ENCODE measurements at regions not wholly inside any gene's neighbourhood (a gene's known extent, or its start where the extent isn't known, plus 50 kb on each side); places are given as distances from the start of the nearest gene placed in this dataset.
"Not testable (repeated sequence)": the region's sequence is repeated elsewhere in the genome, so short reads cannot be mapped to it uniquely, and the experiment has no call there.

DNA sequence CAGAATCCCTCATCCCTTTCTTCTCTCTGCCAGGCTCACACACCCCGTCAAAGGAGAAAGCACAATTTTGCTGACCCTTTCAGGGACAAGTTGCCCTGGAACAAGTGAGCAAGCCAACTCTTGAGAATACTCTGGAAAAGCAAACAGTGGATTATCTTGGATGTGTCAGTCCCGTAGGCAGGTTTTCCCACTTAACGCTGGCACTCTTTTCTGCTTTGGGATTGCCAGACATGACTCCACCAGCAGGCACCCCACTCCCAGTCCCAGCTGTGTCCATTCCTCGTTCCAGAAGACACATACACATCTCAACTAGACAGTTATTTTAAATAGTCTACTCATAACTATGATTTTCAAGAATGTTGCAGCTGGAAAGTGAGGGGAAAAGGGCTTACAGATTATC is 145.5 kb upstream of the CDKN3 start:
- DNase-seq (ENCODE audit: low spot score): no peak

DNA sequence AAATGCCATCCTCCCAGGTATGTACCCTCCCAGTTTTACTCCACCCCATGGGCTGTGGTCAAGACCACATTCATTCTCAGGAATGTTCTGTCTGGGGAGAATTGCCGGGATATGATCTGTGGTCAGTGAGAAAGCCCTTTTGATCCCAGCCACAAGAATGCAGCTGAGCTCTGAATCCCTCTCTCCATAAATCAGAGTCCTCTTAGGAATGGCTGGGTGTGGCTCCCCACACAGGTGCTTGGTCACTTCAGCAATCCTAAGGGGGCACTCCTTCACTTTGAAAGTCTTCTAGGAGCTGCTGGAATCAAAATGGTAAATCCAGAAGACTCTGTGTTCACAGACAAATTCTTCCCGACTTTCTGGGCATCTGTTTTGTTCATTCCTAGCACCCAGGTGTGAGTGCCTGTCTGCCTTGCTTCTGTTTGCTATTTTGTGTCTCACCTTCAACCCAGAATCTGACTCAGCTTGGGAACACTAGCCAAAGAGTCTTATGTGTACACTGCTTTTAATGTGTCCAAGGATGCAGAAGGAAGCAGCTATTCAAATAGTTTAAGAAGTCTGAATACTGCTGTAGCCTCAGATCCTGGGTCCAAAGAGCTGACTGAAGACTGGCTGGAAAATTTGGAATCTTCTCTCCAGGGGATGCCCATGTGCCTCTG is 144.6 kb upstream of the CDKN3 start:
- no peak for DNase-seq (ENCODE audit: low spot score)

DNA sequence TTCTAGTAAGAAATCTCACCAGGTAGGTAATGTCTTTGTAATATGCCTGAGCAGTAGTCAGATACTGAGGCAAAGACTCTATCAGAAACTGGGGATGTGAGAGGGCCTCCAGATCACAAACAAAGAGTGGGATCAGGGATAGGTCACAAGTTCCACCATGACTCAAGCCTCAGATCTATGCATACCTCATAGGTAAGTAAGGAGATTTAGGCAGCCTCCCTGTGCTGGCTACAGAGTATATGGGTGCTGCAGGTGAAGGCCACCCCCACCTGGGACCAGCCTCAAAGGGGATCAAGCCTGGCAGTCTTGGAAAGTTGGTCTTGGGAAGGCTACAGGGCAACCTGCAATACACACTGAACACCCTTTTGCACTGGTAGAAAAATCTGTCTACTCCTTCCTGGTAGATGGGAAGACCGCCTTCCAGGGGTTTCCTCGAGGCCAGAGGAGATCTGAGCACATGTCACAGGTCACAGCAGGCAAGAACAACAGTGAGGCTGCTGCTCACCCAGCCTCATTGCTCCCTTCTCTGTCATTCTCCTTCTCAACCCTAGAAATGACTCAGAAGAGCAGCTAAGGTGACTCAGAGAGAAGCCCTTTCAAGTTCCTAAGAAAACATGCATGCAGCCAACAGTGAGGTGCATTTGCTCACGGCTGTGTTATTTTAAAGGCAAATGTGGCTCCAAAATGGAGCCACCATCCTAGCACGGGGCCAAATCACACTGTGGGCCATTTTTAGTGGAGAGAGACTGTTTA is 143.4 kb upstream of the CDKN3 start:
- no peak for DNase-seq (ENCODE audit: low spot score)

DNA sequence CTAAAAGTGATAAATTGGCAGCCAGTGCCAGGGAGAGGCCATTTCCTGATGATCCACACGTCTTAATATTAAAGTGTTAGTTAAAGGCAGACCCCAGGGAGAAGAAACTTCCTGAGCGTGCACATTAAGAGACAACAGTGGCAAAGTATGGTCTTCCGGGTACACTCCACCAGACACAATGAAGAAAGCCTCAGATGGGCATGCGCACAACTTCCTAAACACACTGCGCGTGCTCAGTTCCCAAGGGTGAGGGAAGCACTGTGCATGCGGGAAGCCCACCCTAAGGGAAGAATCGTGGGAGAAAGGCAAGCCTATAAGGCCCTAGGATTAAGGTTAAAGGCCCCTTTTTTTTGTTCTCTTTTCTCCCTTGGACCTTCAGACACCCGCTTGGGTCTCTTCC is 140.7 kb upstream of the CDKN3 start:
- DNase-seq (ENCODE audit: low spot score): no peak

DNA sequence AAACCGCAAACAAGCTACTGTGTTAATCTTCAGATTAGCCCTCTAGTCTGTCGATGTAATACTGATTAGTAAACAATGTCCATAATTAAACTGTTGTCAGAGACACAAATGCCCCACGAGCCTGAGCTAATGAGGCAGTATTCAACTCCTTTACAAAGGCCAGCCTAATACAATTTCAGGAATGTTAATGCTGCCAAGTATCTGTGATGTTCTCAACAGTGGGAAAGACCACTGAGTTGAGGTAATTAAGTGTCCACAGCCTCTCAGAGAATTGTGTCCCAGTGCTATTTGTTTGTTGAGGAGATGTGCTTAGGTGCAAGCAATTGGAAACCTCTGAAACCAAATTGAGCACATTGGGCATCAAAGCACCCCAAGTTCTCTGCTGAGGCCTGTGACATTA is 139.4 kb upstream of the CDKN3 start:
- DNase-seq (ENCODE audit: low spot score): no peak

DNA sequence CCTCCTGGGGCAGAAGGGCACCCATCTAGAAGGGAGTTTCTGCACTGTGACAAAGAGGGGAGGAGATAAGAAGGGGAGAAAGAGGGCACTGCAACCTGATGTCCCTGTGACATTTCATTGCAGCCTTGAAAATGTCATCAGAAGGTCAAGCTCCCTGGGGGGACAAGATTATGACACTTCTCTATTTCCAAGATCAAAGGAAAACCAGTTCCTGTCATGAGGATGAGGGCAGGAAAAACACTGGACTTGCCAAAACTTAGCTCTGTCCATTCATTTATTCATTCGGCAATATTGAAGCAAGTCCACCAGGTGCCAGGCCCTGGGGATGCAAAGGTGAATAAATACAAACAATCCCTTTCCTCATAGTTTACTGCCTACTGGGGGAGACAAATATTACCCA is 138.4 kb upstream of the CDKN3 start:
- DNase-seq (ENCODE audit: low spot score): no peak

DNA sequence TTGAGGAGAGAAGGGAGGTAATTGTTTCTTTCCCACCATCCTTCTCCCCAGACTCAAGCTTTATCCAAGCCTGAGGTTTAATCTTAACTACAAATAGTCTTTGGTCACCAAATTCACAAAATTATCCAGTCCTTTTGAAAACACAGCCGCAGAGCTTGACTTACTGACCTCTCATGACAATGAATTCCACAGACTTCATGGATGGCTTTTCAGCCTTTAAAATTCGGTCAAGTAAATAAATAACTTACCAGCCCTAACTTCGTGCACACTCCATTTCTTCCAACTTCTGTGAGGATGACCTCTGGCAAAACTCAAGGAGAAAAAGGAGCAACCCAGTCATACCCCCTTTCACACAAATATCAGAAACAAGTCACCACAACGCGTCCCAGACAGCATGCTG is 137.0 kb upstream of the CDKN3 start:
- DNase-seq (ENCODE audit: low spot score): no peak

DNA sequence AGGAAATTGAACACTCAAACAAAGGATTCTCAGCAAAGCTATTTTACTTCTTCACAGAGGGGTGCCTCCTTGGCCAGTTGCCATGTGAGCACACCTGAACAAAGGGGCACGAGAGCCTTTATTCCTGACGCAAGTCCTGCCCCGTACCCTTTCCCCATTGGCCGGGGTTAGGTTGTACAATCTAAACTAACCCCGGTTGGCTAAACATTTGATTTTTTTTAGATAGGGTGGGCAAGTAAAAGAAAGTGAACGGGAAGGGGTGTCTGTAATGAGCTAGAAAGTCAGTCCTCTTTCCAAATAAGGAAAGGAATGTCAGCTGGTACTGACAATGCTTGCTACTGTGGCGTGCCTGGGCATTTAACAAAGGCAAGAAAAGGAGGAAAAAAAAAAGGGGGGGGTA is 135.5 kb upstream of the CDKN3 start:
- no peak for DNase-seq (ENCODE audit: low spot score)

DNA sequence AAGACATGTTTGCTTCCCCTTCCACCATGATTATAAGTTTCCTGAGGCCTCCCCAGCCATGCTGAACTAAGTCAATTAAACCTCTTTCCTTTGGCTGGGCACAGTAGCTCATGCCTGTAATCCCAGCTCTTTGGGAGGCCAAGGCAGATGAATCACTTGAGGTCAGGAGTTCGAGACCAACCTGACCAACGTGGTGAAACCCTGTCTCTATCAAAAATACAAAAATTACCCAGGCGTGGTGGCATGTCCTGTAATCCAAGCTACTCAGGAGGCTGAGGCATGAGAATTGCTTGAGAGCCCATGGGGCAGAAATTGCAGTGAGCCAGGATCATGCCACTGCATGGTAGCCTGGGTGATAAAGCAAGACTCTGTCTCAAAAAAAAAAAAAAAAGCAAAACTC is 130.2 kb upstream of the CDKN3 start:
- DNase-seq (ENCODE audit: low spot score): not testable (repeated sequence)

DNA sequence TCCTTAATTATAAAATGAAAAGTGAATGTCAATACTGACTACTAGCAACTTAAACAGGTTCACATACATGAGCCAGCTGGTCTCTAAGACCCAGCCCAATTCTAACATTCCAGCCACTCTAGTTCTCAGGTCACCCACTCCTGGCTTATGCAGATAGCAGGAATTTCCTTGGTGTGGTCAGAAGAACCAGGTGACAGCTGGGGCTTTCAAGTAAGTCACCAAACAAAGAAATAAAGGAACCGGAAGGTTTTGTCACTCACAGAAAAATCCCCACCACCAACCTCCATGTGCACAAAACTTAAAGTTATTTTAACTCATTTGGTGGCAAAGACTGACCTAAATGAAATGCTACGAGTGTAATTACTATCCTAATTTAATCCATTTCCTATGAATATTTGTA is 129.6 kb upstream of the CDKN3 start:
- DNase-seq (ENCODE audit: low spot score): no peak

DNA sequence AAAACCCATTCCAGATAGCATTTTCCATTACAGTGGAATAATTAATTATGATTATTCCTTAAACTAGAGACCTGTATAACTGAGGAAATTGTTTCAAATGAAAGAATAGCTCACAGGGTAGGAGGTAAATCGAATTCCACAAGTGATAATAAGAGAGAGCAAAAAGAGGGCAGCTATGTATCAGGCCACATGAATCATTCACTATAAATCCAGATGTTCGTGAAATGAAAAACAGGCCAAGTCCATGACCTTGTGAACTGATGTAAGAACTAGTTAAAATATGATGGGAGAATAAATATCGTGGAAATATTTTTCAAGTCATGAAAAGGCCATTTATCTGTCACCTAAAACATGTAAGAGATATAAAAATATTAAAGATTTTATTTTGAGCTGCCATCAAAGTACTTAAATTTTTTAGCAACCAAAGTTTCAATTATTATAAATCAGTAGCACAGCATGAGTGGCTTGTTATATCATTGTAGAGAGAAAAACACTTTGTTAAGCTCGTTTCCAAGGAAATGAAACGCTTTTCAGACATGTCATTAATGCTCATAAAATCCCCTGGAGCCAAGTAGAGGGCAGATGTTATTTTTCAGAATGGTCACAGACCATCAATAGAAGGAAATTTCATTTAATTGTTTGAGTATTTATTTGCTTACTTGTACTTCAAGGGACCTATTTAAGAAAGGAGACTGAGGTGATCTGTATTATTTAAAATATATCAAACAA is 120.6 kb upstream of the CDKN3 start:
- DNase-seq (ENCODE audit: low spot score): no peak

DNA sequence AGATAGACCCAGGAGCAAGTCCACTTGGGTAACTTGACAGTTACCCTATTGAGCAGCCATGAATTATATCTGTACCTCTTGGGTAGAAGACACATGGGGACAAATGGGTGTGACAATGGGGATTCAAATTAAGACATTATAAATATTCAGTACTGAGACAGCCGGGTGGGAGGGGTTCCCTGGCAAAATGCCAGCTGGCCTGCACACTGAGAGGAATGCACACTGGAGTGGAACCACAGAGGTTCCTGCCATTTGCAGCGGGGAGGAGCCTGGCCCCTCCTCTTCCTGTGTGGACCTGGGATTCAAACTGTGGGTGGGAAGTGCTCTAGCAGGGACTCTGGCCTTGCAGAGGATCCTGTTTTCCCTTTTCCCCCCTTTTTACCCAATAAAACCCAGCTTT is 118.7 kb upstream of the CDKN3 start:
- DNase-seq (ENCODE audit: low spot score): no peak

DNA sequence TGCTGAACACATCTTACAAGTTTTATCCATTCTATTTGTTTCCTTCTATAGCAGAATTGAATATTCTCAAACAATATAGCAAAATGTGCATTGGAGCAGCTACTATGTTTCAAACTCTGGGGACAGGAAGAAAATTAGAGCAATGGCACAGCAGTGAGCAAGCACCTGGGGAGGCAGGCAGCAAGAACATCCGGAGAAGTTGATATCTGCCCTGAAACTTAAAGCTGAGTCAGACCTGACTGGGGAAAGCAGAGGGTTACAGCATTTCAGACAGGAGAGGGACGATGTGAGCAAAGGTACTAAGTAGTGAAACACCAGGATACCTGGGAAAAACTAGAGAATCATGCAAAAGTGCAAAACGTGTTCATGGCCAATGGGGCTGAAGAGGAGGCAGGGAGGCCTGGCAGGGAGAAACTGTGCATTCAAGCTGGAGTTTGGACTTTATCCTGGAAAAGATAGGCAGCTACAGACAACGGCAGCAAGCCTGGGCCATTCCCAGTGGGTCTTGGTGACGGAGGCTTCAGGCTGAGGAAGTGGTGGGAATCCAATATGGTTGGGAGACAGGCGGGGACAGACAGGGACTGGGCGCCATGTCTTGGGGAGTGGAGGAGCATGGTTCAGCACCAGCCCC is 118.0 kb upstream of the CDKN3 start:
- DNase-seq (ENCODE audit: low spot score): no peak

DNA sequence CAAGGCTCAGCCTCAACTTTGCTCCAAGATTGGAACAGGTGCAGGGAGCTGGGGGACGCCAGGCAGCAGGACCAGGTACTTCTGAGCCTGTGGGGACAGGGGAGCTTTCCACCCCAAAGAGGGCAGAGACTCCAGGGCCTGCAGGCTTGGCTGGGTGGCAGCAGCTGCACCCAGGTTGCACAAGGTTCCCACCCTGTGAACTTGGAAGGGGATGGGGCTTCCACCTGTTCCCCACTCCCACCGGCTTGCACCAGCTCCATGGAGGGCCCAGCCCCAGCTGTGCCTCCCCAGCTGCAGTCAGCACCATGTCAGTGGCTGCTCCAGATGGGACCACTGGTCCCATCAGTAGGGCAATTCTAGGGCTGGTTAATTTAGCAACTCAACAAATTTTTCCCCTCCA is 114.0 kb upstream of the CDKN3 start:
- DNase-seq (ENCODE audit: low spot score): no peak

DNA sequence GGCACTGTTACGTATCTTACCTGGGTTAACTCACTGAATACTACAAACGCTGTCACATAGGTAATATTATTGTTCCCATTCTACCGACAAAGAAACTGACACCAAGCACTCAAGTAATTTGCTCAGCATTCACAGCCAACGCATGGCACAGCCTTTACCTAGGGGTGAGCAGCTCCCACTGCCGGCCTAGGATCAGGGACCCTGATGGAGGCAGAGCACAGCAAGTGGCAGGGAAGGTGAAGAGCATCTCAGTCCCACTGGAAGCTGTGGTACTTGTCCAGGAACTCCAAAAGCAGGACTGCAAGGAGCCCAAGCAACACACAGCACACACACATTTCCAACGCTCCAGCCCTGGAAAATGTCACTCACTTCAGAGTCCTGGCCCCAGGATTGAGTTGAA is 111.8 kb upstream of the CDKN3 start:
- no peak for DNase-seq (ENCODE audit: low spot score)

DNA sequence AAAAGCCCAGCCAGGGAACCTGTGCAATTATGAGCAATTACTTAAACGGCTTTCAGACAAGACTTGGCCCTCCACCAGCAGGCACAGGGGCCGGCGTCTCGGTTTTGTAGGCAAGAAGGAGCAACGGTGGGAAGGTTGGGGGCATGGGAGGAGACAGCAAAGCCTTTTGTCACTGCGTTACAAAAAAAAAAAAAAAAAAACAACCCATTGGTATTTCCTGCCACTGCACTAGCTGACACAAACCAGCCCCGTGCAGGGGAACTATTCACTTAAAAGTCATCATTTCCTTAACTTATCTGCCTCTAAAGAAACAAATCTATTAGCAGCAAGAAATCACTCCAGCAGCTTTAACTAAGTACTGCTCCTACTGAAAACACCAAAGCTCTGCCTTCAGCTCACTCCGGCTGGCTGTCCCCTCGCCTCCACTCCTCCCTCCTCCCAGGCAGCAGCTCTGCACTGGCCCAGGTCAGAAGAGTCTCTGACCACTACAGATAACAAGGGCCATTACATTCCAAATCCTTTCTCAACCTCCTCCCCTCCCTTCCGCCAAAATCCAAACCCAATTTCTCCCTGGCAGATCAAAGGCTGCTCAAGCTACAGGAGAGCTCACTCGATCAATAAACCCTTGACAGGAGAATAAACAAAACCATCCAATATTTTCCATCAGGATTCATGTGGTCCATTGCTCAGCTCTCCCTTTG is 105.2 kb upstream of the CDKN3 start:
- no peak for DNase-seq (ENCODE audit: low spot score)

DNA sequence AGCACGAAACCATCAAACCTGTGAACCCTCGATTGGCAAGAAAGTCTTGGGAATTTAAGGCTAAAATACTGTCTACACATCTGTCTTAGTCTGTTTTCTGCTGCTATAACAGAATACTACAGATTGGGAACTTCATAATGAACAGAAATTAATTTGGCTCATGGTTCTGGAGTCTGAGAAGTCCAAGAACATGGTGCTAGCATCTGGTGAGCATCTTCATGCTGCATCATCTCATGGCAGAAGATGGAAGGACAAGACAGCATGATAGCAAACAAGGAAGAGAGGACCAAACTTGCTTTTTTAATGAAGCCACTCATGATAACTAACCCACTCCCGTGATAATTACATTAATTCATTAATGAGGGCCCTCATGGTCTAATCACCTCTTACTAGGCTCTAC is 102.0 kb upstream of the CDKN3 start:
- DNase-seq (ENCODE audit: low spot score): no peak

DNA sequence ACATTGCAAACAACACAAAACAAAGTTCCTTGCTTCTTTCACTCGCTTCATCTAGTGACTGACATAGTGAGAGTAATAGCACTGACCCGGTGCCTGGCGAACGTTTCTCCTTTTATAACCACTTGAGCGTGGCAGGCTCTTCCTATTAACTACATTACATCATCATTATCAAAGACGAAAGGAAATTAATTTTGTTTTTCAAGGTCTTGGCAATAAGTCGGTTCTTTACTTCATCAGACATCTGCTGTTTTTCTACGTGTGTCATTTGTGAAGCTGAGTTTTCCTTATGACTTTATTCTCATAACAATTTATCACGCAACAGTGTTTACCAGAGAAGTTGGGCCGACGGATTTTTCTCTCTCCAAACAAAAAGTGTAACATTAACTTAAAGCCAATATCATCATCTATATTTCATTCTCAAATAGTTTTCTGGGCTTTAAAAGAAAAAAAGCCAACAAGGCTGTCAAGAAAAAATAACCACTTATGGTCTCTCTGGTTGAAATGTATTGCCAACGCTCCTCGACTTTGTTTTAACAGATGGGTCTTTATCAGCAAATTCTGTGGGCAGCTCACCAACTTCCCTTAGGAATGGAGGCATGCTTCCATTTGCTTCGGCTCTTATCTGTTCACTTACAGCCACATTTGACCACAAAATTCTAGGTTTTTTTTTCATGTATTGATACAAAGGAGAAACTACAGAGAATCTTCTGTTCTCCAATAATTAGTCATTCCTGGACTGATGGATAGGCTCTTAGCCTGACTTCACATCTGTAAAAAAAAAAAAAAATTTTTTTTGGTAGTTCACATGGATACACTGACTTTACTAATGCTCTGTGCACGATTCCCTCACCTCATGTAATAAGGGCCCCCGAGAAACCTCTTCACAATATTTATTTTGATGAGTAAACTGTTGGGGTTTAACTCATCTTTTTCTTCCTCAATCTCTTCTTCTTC is 97.1 kb upstream of the CDKN3 start:
- no peak for DNase-seq (ENCODE audit: low spot score)

DNA sequence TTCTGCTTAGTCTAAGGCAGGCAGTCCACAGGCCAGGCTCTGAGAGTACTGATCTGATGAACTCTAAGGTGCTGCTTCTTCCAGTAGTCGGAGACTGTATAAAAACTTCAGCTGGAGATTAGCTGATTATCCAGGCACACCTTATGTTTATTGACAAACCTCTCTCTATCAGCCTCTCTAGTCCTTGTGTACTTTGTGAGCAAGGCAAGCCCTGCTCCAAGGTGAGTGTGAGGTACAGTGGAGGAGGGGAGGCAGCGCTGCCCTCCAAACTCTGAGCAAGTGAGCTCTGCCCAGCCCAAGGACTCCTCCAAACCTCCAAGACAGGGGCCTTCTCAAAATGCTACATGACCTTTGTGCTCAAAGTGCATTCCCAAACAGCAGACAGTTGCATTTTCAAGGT is 95.9 kb upstream of the CDKN3 start:
- DNase-seq (ENCODE audit: low spot score): no peak

DNA sequence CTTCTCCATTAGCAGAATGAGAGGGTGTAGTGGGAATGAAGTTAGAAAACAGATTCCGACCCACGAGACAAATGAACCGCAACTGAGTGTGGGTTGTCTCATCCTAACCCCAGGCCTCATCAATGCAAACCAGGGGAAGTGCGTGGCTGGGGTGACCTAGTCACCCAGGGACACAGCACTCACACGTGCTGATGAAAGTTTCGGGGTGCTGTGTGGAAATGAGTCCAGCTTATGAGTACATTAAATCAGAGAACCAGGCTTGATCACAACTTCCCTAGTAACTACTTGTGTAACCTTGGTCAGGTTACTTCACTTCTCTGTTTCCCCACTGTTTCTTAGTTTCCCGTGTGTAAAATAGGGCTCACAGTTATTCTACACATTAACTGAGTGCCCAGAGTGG is 95.4 kb upstream of the CDKN3 start:
- DNase-seq (ENCODE audit: low spot score): no peak

DNA sequence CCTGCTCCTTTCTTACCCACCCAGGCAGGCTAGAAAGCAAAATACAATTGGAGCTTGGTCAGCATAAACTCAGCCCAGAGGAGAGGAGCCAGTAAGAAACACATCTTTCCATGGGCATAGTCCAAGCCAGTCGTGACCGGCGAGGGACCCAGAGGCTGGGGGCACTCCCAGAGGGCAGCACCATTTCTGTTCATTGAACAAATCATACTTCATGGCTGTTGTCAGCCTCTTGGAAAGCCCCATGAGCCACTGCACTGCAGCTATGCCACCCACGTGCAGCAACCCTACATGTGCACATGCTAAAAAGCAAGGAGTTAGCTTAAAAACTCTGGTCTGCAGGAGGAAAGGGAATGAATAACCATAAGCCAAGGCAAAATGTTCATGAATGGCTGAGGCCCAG is 90.0 kb upstream of the CDKN3 start:
- DNase-seq (ENCODE audit: low spot score): no peak

All from ureter (tissue), 1 donor.